Mesenchymal stem cell (in vitro differentiated cells and primary cell): ENCODE measurements at regions not wholly inside any gene's neighbourhood (a gene's known extent, or its start where the extent isn't known, plus 50 kb on each side); places are given as distances from the start of the nearest gene placed in this dataset.

Source experiments
- DNase-seq: peaks from one replicate; pipeline ENCODE4 v3.0.0-alpha.2; 2013
- H2AFZ ChIP-seq: one replicate; pipeline ENCODE4 v1.6.1; 2013; ENCODE audit warnings: low read depth, mild to moderate bottlenecking, control low read depth, inconsistent platforms, low read length, moderate library complexity
- H2AK5ac ChIP-seq: 2 replicates; pipeline ENCODE4 v1.6.1; 2013; ENCODE audit warnings: low read length, moderate library complexity, mild to moderate bottlenecking, inconsistent platforms; ENCODE audit not compliant: severe bottlenecking
- H2BK120ac ChIP-seq: one replicate; pipeline ENCODE4 v1.6.1; 2013; ENCODE audit warnings: low read depth, mild to moderate bottlenecking, inconsistent platforms, low read length, moderate library complexity
- H2BK12ac ChIP-seq, 2 experiments: one replicate each; pipeline ENCODE4 v1.6.1; 2013; ENCODE audit warnings: inconsistent platforms in 2 of 2, low read length in 2 of 2, mild to moderate bottlenecking in 2 of 2, moderate library complexity in 2 of 2, control low read depth in 1 of 2
- H2BK15ac ChIP-seq: one replicate; pipeline ENCODE4 v1.6.1; 2013; ENCODE audit warnings: mild to moderate bottlenecking, low read depth, inconsistent platforms; ENCODE audit not compliant: poor library complexity, severe bottlenecking
- H2BK5ac ChIP-seq: 2 replicates; pipeline ENCODE4 v1.6.1; 2013; ENCODE audit warnings: low read depth, mild to moderate bottlenecking, low read length, control low read depth, inconsistent platforms; ENCODE audit not compliant: poor library complexity, severe bottlenecking
- H3K14ac ChIP-seq, 2 experiments: one replicate each; pipeline ENCODE4 v1.6.1; 2013; ENCODE audit warnings: inconsistent platforms in 2 of 2, low read length in 2 of 2, control low read depth in 1 of 2, mild to moderate bottlenecking in 1 of 2, moderate library complexity in 1 of 2
- H3K18ac ChIP-seq, 2 experiments: one replicate each; pipeline ENCODE4 v1.6.1; 2013; ENCODE audit warnings: inconsistent platforms in 2 of 2, low read length in 2 of 2, control low read depth in 1 of 2, low read depth in 1 of 2, mild to moderate bottlenecking in 1 of 2
- H3K23ac ChIP-seq, 2 experiments: one replicate each; pipeline ENCODE4 v1.6.1; 2013; ENCODE audit warnings: inconsistent platforms in 2 of 2, low read length in 2 of 2, mild to moderate bottlenecking in 2 of 2, moderate library complexity in 2 of 2, control low read depth in 1 of 2
- H3K27ac ChIP-seq: 2 replicates; pipeline ENCODE4 v1.5.1; 2013; ENCODE audit warnings: mild to moderate bottlenecking, moderate library complexity, low read length, control low read depth, inconsistent platforms; ENCODE audit not compliant: poor library complexity, severe bottlenecking
- H3K27me3 ChIP-seq, 2 experiments: 2 replicates each; pipeline versions ENCODE4 v1.6.1 to v1.7.0; 2013; ENCODE audit warnings: low read length in 2 of 2, mild to moderate bottlenecking in 2 of 2, moderate library complexity in 2 of 2, control low read depth in 1 of 2, inconsistent platforms in 1 of 2; ENCODE audit not compliant: control insufficient read depth in 1 of 2, insufficient read depth in 1 of 2
- H3K36me3 ChIP-seq, 2 experiments: 2 replicates each; pipeline versions ENCODE4 v1.6.1 to v1.7.0; 2013; ENCODE audit warnings: low read length in 2 of 2, control low read depth in 1 of 2, inconsistent platforms in 1 of 2, low read depth in 1 of 2, mild to moderate bottlenecking in 1 of 2; ENCODE audit not compliant: insufficient read depth in 2 of 2, control insufficient read depth in 1 of 2
- H3K4ac ChIP-seq, 2 experiments: one replicate each; pipeline ENCODE4 v1.6.1; 2013; ENCODE audit warnings: inconsistent platforms in 2 of 2, low read length in 2 of 2, mild to moderate bottlenecking in 2 of 2, moderate library complexity in 2 of 2, control low read depth in 1 of 2, low read depth in 1 of 2
- H3K4me1 ChIP-seq: 2 replicates; pipeline ENCODE4 v1.6.1; 2013; ENCODE audit warnings: low read depth, low read length, control low read depth; ENCODE audit not compliant: control insufficient read depth, insufficient read depth
- H3K4me2 ChIP-seq: 2 replicates; pipeline ENCODE4 v1.6.1; 2013; ENCODE audit warnings: low read length, mild to moderate bottlenecking, inconsistent platforms; ENCODE audit not compliant: poor library complexity, severe bottlenecking
- H3K4me3 ChIP-seq, 2 experiments: 2 replicates each; pipeline versions ENCODE4 v1.5.1 to v1.7.0; 2013; ENCODE audit warnings: low read length in 2 of 2, mild to moderate bottlenecking in 2 of 2, control low read depth in 1 of 2, low read depth in 1 of 2; ENCODE audit not compliant: insufficient read depth in 1 of 2
- H3K79me1 ChIP-seq: replicated peaks from 2 replicates; pipeline ENCODE4 v1.6.1; 2013; ENCODE audit warnings: mild to moderate bottlenecking, control low read depth, low read length, inconsistent platforms; ENCODE audit not compliant: poor library complexity, severe bottlenecking
- H3K9ac ChIP-seq: 2 replicates; pipeline ENCODE4 v1.7.0; 2013; ENCODE audit warnings: mild to moderate bottlenecking, low read length, moderate library complexity
- H3K9me3 ChIP-seq: 2 replicates; pipeline ENCODE4 v1.7.0; 2013; ENCODE audit warnings: mild to moderate bottlenecking, low read length; ENCODE audit not compliant: control insufficient read depth
- H4K8ac ChIP-seq: one replicate; pipeline ENCODE4 v1.6.1; 2013; ENCODE audit warnings: inconsistent platforms, mild to moderate bottlenecking, low read length, moderate library complexity
- H4K91ac ChIP-seq: one replicate; pipeline ENCODE4 v1.6.1; 2013; ENCODE audit warnings: mild to moderate bottlenecking, low read length, inconsistent platforms
- WGBS: methylation state at CpG from one replicate; pipeline ENCODE4 v1.1.7; 2013; ENCODE audit warnings: mixed read lengths; 5-methylcytosine and 5-hydroxymethylcytosine counted together

DNA sequence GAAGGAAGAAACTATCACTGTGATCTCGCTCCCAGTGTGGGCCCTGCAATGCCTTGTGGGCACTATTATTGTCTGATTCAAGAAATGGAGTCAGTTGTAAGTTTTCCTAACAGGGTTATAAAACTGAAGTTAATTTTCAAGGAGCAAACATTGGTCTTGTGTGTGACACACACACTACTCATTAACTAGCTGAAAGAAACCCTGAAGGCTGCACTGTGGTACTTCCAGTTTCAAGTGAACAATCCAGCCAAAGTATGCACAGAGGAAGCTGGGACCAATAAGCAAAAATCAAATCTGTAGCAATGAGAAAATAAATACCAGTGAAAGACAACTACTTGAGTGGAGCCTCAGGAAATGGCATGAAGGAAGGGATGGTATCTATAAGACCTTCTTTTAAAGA, 506.6 kb upstream of the POT1 start:
- no peak overlapping the region for H3K4me3 ChIP-seq
- no peak overlapping the region for H2AFZ ChIP-seq
- no peak overlapping the region for H3K4me2 ChIP-seq
- H2BK120ac ChIP-seq, result no peak overlapping the region
- DNase-seq, result no peak
- 100% methylated on average over 1 of the region's 1 CpG for WGBS
- no peak overlapping the region for H2BK12ac ChIP-seq
- no peak overlapping the region for H3K14ac ChIP-seq
- H3K9ac ChIP-seq, result no peak overlapping the region
- no peak overlapping the region for H3K18ac ChIP-seq
- H3K36me3 ChIP-seq, result no peaks in the 10 kb centered on the region
- no peak overlapping the region for H2AK5ac ChIP-seq
- peak overlapping the region; percentile 56 for H3K27ac ChIP-seq
- H4K8ac ChIP-seq, result no peak overlapping the region
- no peak overlapping the region for H3K23ac ChIP-seq
- no peak overlapping the region for H2BK15ac ChIP-seq
- H3K4ac ChIP-seq, result no peak overlapping the region
- H3K9me3 ChIP-seq, result peaks cover 9% of the 10 kb centered on the region
- H2BK5ac ChIP-seq, result no peak overlapping the region
- no peak overlapping the region for H4K91ac ChIP-seq
- H3K4me1 ChIP-seq, result no peaks in the 10 kb centered on the region
- H3K79me1 ChIP-seq, result no peaks in the 10 kb centered on the region
- no peaks in the 10 kb centered on the region for H3K27me3 ChIP-seq

DNA sequence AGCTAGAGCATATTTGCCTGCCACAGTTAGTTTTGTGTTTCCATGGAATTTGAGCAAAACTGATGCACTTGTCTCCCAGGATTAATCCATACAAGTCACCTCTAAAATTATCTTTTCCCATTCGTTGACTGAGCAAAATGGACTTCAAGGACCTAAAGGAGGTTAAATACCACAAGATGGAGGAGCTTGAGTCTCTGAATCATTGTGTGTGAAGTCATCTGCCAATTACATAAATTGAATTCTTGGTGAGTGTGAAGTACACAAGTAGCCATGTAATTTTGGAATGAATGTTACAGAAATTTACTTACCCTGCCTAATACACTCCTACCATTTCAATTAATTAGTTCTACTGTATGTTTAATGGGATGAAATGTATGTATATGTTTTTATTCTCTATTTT, 501.7 kb upstream of the POT1 start:
- no peak overlapping the region for H4K8ac ChIP-seq
- H2BK5ac ChIP-seq, result no peak overlapping the region
- DNase-seq, result no peak
- no peak overlapping the region for H3K4me3 ChIP-seq
- no peak overlapping the region for H2AFZ ChIP-seq
- no peak overlapping the region for H3K9ac ChIP-seq
- H3K14ac ChIP-seq, result no peak overlapping the region
- H3K4me2 ChIP-seq, result no peak overlapping the region
- no peaks in the 10 kb centered on the region for H3K27me3 ChIP-seq
- no peak overlapping the region for H3K18ac ChIP-seq
- H3K79me1 ChIP-seq, result no peaks in the 10 kb centered on the region
- no peak overlapping the region for H2AK5ac ChIP-seq
- no peak overlapping the region for H3K4ac ChIP-seq
- H2BK12ac ChIP-seq, result no peak overlapping the region
- WGBS, result 50% methylated on average over 1 of the region's 1 CpG
- no peaks in the 10 kb centered on the region for H3K36me3 ChIP-seq
- no peak overlapping the region for H4K91ac ChIP-seq
- no peak overlapping the region for H3K27ac ChIP-seq
- H2BK120ac ChIP-seq, result no peak overlapping the region
- no peak overlapping the region for H3K23ac ChIP-seq
- no peaks in the 10 kb centered on the region for H3K4me1 ChIP-seq
- no peaks in the 10 kb centered on the region for H3K9me3 ChIP-seq
- H2BK15ac ChIP-seq, result no peak overlapping the region

DNA sequence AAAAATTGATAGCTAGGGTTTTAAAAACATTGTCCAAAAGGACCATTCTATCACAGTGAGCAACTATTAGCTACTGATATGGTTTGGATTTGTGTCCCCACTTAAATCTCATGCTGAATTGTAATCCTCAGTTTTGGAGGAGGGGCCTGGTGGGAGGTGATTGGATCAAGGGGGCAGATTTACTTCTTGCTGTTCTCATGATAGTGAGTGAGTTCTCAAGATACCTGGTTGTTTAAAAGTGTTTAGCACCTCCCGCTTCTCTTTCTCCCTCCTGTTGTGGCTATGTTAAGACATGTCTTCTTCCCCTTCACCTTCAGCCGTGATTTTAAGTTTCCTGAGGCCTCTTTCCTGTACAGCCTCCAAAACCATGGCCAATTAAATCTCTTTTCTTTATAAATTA, 500.4 kb upstream of the POT1 start:
- no peaks in the 10 kb centered on the region for H3K4me1 ChIP-seq
- H4K8ac ChIP-seq, result no peak overlapping the region
- no peak overlapping the region for H3K4me2 ChIP-seq
- no peak for DNase-seq
- H2AK5ac ChIP-seq, result no peak overlapping the region
- H3K4ac ChIP-seq, result no peak overlapping the region
- H3K18ac ChIP-seq, result no peak overlapping the region
- H3K23ac ChIP-seq, result no peak overlapping the region
- no peak overlapping the region for H3K14ac ChIP-seq
- no peak overlapping the region for H3K9ac ChIP-seq
- no peak overlapping the region for H4K91ac ChIP-seq
- no peak overlapping the region for H3K4me3 ChIP-seq
- H2BK12ac ChIP-seq, result peak overlapping the region in 1 of 2 experiments; percentile 37
- H3K27ac ChIP-seq, result no peak overlapping the region
- H2AFZ ChIP-seq, result no peak overlapping the region
- no peak overlapping the region for H2BK5ac ChIP-seq
- H3K9me3 ChIP-seq, result no peaks in the 10 kb centered on the region
- H3K79me1 ChIP-seq, result no peaks in the 10 kb centered on the region
- no peak overlapping the region for H2BK120ac ChIP-seq
- 100% methylated on average over 2 of the region's 2 CpGs for WGBS
- H2BK15ac ChIP-seq, result no peak overlapping the region
- no peaks in the 10 kb centered on the region for H3K36me3 ChIP-seq
- H3K27me3 ChIP-seq, result no peaks in the 10 kb centered on the region

DNA sequence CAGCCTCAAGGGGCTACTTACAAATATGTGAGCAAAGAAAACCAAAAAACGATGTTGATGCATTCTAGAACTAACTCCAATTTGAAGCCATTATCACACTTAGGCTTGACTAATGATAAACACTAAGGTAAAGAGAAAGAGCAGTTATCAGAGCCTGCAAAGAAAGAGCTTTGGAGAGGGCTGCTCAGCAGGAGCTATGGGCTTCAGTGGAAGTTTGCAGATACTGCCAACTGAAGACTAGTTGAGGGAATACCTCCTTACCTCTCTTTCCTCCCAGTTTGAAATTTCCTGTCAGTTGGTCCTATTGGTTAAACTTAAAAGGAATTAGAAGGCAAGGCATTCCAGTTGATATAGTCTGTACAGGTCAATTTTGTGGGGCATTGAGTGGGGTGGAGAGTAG, 498.1 kb upstream of the POT1 start:
- Histone ChIP-seq H2AK5ac (no peak overlapping the region), H3K27me3 (no peaks in the 10 kb centered on the region), H3K23ac (no peak overlapping the region), H2BK15ac (no peak overlapping the region), H3K36me3 (no peaks in the 10 kb centered on the region), H3K4me2 (no peak overlapping the region), H3K4me1 (no peaks in the 10 kb centered on the region), H3K4ac (no peak overlapping the region), H4K91ac (no peak overlapping the region), H3K27ac (no peak overlapping the region), H2AFZ (no peak overlapping the region), H2BK12ac (no peak overlapping the region), H3K4me3 (no peak overlapping the region), H3K79me1 (no peaks in the 10 kb centered on the region), H3K18ac (peak overlapping the region in 1 of 2 experiments; percentile 49), H2BK5ac (no peak overlapping the region), H3K9me3 (no peaks in the 10 kb centered on the region), H4K8ac (no peak overlapping the region), H3K9ac (no peak overlapping the region), H3K14ac (no peak overlapping the region), H2BK120ac (no peak overlapping the region)
- WGBS, result 40% methylated on average over 1 of the region's 1 CpG
- DNase-seq, result no peak
